Urinary bladder (tissue), 3 donors: ENCODE measurements at regions not wholly inside any gene's neighbourhood (a gene's known extent, or its start where the extent isn't known, plus 50 kb on each side); places are given as distances from the start of the nearest gene placed in this dataset.

ENCODE experiments used
- DNase-seq: peaks from one replicate; pipeline ENCODE4 v3.0.0-alpha.2; 2015; ENCODE audit errors: extremely low spot score
- H3K27ac ChIP-seq: one replicate; pipeline ENCODE4 v1.5.1; 2013; ENCODE audit warnings: low read depth, mild to moderate bottlenecking, moderate library complexity
- H3K36me3 ChIP-seq: one replicate; pipeline ENCODE4 v1.6.1; 2013; ENCODE audit warnings: mild to moderate bottlenecking, moderate library complexity; ENCODE audit not compliant: insufficient read depth
- H3K4me1 ChIP-seq: one replicate; pipeline ENCODE4 v1.6.1; 2013; ENCODE audit warnings: mild to moderate bottlenecking, moderate library complexity; ENCODE audit not compliant: insufficient read depth
- H3K4me3 ChIP-seq: one replicate; pipeline ENCODE4 v1.5.1; 2013; ENCODE audit warnings: low read depth, low read length
- WGBS: extraction: QIAGEN DNeasy Blood & Tissue Kit; methylation state at CpG from one replicate; pipeline ENCODE4 v1.1.7; 2013; 5-methylcytosine and 5-hydroxymethylcytosine counted together
- donor health status: healthy with polysubstance abuse.
- donor health status: healthy.

DNA sequence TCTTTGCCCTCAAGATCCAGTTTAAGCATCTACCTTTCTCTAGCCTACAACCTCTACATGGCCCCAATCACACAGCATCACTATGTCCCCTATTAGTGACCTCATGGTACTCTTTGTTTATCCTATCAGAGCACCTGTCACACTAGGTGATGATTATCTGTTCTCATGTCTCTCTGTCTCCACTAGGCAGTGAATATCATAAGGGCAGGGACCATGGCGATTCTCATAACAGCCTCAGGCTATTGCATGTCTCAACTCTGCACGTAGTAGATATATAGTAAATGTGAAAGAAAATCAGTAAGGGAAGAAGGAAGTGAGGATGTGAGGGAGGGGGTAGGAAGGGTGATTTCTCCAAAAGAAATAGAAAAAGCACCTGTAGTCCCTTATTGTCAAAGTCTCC is 311.0 kb downstream of the NSG2 start:
- no peak for DNase-seq
- Histone ChIP-seq H3K36me3 (no peaks in the 10 kb centered on the region), H3K4me3 (no peak overlapping the region), H3K4me1 (no peaks in the 10 kb centered on the region), H3K27ac (no peak overlapping the region)
- WGBS: 87% methylated on average over 2 of the region's 2 CpGs

DNA sequence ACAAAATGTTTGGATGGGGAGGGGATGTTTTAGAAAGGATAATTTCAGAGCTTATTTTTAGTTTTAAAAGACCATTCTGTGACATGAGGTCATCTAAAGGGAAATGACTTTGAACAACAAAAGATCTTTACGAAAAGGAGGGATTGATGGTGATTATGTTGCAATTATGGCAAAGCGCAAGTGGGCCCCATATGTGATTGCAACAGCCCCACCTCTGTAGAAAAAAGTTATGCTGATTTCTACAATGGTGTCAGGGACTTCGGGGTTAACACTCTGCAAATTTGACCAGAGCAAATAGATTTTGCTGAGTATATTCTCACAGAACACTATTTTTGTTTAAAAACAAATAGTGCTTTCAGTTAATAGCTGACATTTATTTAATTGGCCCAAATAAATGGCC is 312.8 kb downstream of the NSG2 start:
- Histone ChIP-seq H3K36me3 (no peaks in the 10 kb centered on the region), H3K4me3 (no peak overlapping the region), H3K4me1 (no peaks in the 10 kb centered on the region), H3K27ac (no peak overlapping the region)
- 72% methylated on average over 3 of the region's 3 CpGs for WGBS
- DNase-seq: no peak

DNA sequence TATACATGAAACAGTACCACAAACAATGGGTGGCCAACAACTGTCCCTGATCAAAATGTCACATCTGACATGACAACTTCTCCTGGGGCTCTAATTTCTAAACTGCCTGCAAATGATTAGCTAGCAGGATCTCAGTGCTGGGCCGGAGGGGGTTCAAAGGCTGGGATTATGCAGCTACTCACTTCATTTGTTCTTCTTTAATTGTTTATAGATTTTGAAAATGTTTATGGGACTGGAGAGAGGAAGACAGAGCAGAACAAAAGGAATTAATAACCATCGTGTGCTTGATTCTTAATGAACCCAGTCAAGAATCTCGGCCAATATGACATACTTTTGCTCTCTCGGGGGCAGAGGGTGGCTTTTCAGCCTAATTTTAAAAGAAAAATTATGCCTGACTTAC is 313.6 kb downstream of the NSG2 start:
- H3K36me3 ChIP-seq: no peaks in the 10 kb centered on the region
- no peak for DNase-seq
- H3K4me3 ChIP-seq: no peak overlapping the region
- 63% methylated on average over 4 of the region's 4 CpGs for WGBS
- no peaks in the 10 kb centered on the region for H3K4me1 ChIP-seq
- no peak overlapping the region for H3K27ac ChIP-seq

DNA sequence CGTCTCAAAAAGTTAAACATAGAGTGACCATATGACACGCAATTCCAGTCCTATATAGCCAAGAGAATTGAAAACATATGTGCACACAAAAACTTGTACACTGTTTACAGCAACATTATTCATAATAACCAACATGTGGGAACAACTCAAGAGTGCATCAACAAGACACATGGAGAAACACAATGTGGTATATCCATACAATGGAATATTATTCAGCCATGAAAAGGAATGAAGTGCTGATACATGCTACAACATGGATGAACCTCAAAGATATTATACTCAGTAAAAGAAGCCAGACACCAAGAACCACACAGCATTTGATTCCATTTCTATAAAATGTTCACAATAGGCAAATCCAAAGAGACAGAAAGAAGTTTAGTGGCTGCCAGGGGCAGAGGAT is 317.0 kb downstream of the NSG2 start:
- H3K4me3 ChIP-seq: no peak overlapping the region
- 84% methylated on average over 2 of the region's 2 CpGs for WGBS
- DNase-seq: no peak
- H3K36me3 ChIP-seq: no peaks in the 10 kb centered on the region
- no peak overlapping the region for H3K27ac ChIP-seq
- no peaks in the 10 kb centered on the region for H3K4me1 ChIP-seq

DNA sequence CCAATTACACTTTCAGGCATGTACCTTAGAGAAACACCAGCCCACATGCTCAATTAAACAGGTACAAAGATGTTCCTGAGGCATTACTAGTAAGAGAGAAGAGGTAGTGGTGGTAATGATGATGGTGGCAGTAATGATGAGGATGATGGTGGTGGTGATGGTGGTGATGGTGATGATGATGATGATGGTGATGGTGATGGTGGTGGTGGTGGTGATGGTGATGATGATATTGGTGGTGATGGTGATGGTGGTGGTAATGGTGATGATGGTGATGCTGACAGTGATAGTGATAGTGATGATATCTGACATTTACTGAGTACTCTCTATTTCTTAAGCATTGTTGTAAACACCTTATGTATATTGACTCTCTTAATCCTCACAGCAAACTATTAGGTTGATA is 318.4 kb downstream of the NSG2 start:
- Histone ChIP-seq H3K4me3 (no peak overlapping the region), H3K4me1 (no peaks in the 10 kb centered on the region), H3K27ac (no peak overlapping the region), H3K36me3 (no peaks in the 10 kb centered on the region)
- no peak for DNase-seq

DNA sequence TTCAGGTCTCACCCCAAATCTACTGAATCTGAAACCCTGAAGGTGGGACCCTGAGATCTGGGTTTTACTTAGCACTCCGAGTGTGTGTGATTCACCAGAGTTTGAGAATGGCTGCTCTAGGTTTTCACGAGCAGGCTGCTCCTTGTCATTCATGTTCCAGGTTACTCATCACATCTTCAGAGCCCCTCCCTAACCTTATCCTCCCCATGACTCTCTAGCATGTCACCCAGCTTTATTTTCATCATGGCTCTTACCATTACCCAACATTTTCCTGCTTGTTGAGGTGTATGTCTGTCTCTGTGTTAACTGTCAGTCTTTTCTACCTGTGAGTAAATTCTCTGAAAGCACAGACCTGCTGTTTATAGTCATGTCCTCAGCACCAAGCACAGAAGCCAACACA is 319.2 kb downstream of the NSG2 start:
- 79% methylated on average over 2 of the region's 2 CpGs for WGBS
- no peak overlapping the region for H3K4me3 ChIP-seq
- H3K4me1 ChIP-seq: no peaks in the 10 kb centered on the region
- no peaks in the 10 kb centered on the region for H3K36me3 ChIP-seq
- DNase-seq: no peak
- no peak overlapping the region for H3K27ac ChIP-seq

DNA sequence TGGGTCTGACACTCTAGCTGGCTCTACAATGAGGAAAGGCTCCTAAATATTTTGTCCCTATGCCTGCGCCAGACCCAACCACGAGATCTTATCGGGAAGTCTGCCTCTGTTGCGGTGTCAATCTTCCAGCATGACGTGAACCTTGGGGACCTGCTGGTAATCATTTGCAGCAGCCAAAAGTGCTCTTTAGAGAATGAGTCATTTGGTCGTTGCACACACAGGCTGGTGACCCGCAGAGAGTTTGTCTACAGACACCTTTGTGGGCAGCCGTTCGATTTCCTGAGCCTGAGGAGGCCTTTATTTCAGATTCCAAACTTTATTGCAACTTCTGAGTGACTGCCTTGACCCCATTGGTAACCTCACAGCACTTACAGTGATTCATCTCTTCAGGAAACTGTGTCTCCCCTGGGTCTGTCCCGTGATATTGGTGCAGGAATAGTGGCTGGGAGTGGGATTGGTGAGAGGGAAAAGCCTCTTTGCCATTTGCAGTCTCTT is 326.1 kb downstream of the NSG2 start:
- no peaks in the 10 kb centered on the region for H3K4me1 ChIP-seq
- H3K27ac ChIP-seq: no peak overlapping the region
- no peaks in the 10 kb centered on the region for H3K36me3 ChIP-seq
- no peak for DNase-seq
- H3K4me3 ChIP-seq: no peak overlapping the region
- WGBS: 30% methylated on average over 10 of the region's 10 CpGs

DNA sequence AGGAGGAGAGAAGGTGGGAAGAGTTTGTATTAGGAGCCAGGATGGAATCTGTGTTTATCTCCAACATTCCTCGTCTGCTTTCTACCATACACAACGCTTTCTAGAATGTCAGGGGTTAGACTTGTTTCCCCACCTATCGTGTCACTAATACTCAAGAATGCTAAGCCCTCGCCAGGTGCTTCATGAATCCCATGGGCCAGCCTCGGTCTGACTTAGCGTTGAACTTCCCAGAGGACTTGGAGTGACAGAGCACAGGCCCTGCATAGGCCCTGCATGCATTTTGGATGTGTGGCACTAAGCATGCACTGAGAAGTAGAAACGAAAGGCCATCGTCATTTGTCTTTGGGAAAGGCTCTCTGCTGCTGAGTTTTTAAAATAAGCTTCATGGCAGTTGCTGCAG is 328.7 kb downstream of the NSG2 start:
- Histone ChIP-seq H3K36me3 (no peaks in the 10 kb centered on the region), H3K27ac (no peak overlapping the region), H3K4me1 (no peaks in the 10 kb centered on the region), H3K4me3 (no peak overlapping the region)
- DNase-seq: no peak
- 54% methylated on average over 8 of the region's 8 CpGs for WGBS

DNA sequence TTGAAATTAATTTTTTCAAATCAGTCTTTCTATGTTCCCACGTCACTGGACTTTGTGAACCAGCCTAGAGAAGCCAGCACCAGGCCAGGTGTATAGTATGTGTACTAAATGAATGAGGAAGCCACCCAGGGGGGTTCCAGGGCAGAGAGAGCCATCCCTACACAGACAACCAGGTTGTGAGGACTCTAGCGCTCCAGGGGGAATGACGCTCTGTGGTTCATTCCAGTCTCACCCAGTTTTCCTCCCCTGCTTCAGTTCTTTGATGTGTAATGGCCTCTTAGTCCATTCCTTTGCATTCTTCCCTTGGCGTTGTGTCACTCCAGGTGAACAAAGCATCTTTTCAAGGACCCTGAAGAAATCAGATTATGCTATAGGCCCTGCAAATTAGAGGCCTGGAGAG is 330.6 kb downstream of the NSG2 start:
- no peak overlapping the region for H3K4me3 ChIP-seq
- DNase-seq: no peak
- no peak overlapping the region for H3K27ac ChIP-seq
- 86% methylated on average over 4 of the region's 4 CpGs for WGBS
- no peaks in the 10 kb centered on the region for H3K4me1 ChIP-seq
- no peaks in the 10 kb centered on the region for H3K36me3 ChIP-seq

DNA sequence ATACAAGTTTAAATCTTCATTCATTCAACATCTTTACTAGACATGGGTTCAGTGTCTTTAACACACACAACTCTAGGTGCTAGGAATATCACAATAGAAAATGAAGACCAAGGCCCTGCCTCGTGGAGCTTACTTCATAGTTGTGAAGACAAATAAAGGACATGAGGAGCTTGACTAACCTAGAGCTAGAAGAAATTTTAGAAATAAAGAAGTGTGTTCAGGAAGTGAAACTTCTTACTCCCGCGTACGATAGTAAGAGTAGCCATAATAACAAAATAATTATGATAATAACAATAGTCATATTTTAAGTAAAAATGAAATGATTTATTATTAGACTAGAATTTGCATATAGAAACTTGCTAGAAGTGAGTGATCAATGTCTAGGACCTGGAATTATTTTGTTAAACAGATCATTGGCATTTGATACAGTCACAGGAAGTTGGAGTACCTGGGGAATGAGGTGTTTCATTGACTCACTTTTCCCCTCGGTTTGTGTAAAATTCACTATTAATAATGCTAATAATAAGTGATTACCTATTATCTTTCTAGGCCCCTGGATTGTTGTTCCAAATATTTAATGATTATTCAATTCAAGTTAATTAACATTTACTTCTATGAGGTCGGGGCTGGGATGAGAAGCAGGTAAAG is 331.3 kb downstream of the NSG2 start:
- Histone ChIP-seq H3K4me1 (no peaks in the 10 kb centered on the region), H3K36me3 (no peaks in the 10 kb centered on the region), H3K27ac (no peak overlapping the region), H3K4me3 (no peak overlapping the region)
- WGBS: 88% methylated on average over 6 of the region's 6 CpGs
- no peak for DNase-seq

DNA sequence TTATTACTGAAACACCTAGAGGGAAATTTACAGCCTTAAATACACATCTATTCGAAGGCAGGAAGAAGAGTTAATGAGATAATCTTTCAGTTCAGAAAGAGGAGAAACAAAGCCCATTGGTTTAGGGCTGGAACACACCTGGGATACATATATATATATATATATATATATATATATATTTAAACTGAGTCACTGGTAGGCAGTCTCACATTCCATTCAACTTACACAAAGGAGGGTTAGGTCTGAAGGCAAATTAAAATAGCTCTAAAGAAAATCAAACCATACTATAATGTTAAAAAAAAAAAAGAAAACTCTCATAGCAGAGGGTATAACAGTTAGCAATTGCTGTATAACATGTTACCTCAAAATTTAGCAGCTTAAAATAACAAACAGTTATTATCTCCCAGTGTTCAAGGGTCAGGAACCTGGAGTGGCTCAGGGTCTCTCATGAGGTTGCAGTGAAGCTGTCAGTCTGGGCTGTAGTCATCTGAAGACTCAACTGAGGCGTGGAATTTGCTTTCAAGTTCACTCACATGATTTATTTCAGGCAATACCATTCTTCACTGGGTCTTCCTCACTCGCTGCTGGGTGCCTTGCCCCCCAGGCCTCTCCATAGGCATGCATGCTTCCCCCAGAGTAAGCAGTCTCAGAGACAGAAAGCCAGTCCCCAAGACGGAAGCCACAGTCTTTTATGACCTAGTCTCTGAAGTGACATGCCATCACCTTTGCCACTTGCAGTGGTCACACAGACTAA is 332.8 kb downstream of the NSG2 start:
- no peak for DNase-seq
- Histone ChIP-seq H3K4me1 (no peaks in the 10 kb centered on the region), H3K36me3 (no peaks in the 10 kb centered on the region), H3K27ac (no peak overlapping the region), H3K4me3 (no peak overlapping the region)
- WGBS: 71% methylated on average over 4 of the region's 4 CpGs

DNA sequence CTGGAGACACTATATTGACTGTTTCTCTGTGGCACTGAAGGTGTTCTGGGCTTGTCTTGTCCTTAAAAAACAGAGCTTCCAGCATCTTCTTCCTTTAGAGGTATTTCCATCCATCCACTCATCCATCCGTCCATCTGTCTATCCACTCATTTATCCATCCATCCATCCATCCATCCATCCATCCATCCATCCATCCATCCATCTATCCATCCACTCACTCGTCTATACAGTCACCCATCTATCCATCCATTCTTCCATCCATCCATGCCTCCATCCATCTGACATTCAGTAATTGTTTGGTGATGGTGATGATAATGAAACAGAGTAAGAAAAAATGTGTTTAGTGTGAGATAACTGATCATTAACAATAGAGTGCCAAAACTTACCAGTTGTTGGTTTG is 334.8 kb downstream of the NSG2 start:
- Histone ChIP-seq H3K36me3 (no peaks in the 10 kb centered on the region), H3K4me3 (no peak overlapping the region), H3K27ac (no peak overlapping the region), H3K4me1 (no peaks in the 10 kb centered on the region)
- 73% methylated on average over 2 of the region's 2 CpGs for WGBS
- DNase-seq: no peak

DNA sequence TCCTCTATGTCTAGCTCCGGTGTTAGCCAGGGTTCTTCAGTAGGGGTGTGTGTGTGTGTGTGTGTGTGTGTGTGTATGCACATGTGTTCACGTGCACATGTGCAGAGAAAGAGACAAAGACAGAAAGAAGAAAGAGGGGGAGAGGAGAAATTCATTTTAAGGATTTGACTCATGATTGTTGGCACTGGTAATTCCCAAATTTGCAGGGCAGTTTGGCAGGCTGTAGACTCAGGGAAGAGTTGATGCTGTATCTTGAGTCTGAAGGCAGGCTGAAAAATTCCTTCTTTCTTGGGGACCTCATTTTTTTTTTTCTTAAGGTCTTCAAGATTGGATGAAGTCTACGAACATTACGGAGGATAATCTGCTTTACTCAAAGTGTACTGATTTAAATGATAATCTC is 335.7 kb downstream of the NSG2 start:
- 81% methylated on average over 4 of the region's 4 CpGs for WGBS
- Histone ChIP-seq H3K27ac (no peak overlapping the region), H3K36me3 (no peaks in the 10 kb centered on the region), H3K4me3 (no peak overlapping the region), H3K4me1 (no peaks in the 10 kb centered on the region)
- DNase-seq: no peak
